ENCODE measurements at regions not wholly inside any gene's neighbourhood (a gene's known extent, or its start where the extent isn't known, plus 50 kb on each side); places are given as distances from the start of the nearest gene placed in this dataset.

GRCh38 chr17:45688353-45688752, 95.8 kb upstream of the CRHR1 start:
- no peak overlapping the region for H3K27ac ChIP-seq (replicated peaks)
- H3K9me3 ChIP-seq (replicated peaks) = no peaks in the 10 kb centered on the region
- no peak overlapping the region for H3K4me3 ChIP-seq
- peaks cover 89% of the 10 kb centered on the region for H3K27me3 ChIP-seq (ENCODE audit: low read depth)
- TF ChIP-seq CTCF (IDR thresholded peaks at IDR 0.05; ENCODE audit: borderline replicate concordance) = no peak
- no peak for DNase-seq
- intact Hi-C loops (cut with micrococcal nuclease) = no loop called here
- no peaks in the 10 kb centered on the region for H3K4me1 ChIP-seq
- no peaks in the 10 kb centered on the region for H3K36me3 ChIP-seq

GRCh38 chr17:45688820-45689219, 95.3 kb upstream of the CRHR1 start:
- Histone ChIP-seq H3K4me3 (no peak overlapping the region), H3K9me3 (replicated peaks) (no peaks in the 10 kb centered on the region), H3K36me3 (no peaks in the 10 kb centered on the region), H3K27me3 (ENCODE audit: low read depth) (peaks cover 89% of the 10 kb centered on the region), H3K27ac (replicated peaks) (no peak overlapping the region), H3K4me1 (no peaks in the 10 kb centered on the region)
- no peak for DNase-seq
- TF ChIP-seq CTCF (IDR thresholded peaks at IDR 0.05; ENCODE audit: borderline replicate concordance) = no peak
- intact Hi-C loops (cut with micrococcal nuclease) = no loop called here

- H3K27me3 ChIP-seq (ENCODE audit: low read depth) = peaks cover 91% of the 10 kb centered on the region
These were observed 94.7 kb upstream of the CRHR1 start for GRCh38 chr17:45689451-45689850.

GRCh38 chr17:45690625-45691275, 93.4 kb upstream of the CRHR1 start:
- Histone ChIP-seq H3K27me3 (ENCODE audit: low read depth) (peaks cover 97% of the 10 kb centered on the region), H3K36me3 (no peaks in the 10 kb centered on the region), H3K27ac (replicated peaks) (no peak overlapping the region), H3K4me1 (no peaks in the 10 kb centered on the region), H3K4me3 (no peak overlapping the region), H3K9me3 (replicated peaks) (no peaks in the 10 kb centered on the region)
- no peak for DNase-seq
- TF ChIP-seq CTCF (IDR thresholded peaks at IDR 0.05; ENCODE audit: borderline replicate concordance) = no peak
- intact Hi-C loops (cut with micrococcal nuclease) = no loop called here

More at GRCh38 chr17:45689451-45689850, 94.7 kb upstream of the CRHR1 start:
- no peaks in the 10 kb centered on the region for H3K36me3 ChIP-seq
- TF ChIP-seq CTCF (IDR thresholded peaks at IDR 0.05; ENCODE audit: borderline replicate concordance) = no peak
- H3K4me3 ChIP-seq = no peak overlapping the region
- DNase-seq = no peak
- no peaks in the 10 kb centered on the region for H3K9me3 ChIP-seq (replicated peaks)
- H3K4me1 ChIP-seq = no peaks in the 10 kb centered on the region
- no peak overlapping the region for H3K27ac ChIP-seq (replicated peaks)
- intact Hi-C loops (cut with micrococcal nuclease) = no loop called here

GRCh38 chr17:45692661-45693060, 91.5 kb upstream of the CRHR1 start:
- Histone ChIP-seq H3K36me3 (no peaks in the 10 kb centered on the region), H3K27ac (replicated peaks) (no peak overlapping the region), H3K4me3 (no peak overlapping the region), H3K9me3 (replicated peaks) (peaks cover 3% of the 10 kb centered on the region), H3K27me3 (ENCODE audit: low read depth) (peaks cover 99% of the 10 kb centered on the region), H3K4me1 (no peaks in the 10 kb centered on the region)
- no peak for DNase-seq
- no peak for TF ChIP-seq CTCF (IDR thresholded peaks at IDR 0.05; ENCODE audit: borderline replicate concordance)
- intact Hi-C loops (cut with micrococcal nuclease) = no loop called here

All from left ventricle myocardium inferior (tissue), 1 donor.